ENCODE measurements at regions not wholly inside any gene's neighbourhood (a gene's known extent, or its start where the extent isn't known, plus 50 kb on each side); places are given as distances from the start of the nearest gene placed in this dataset.
"Not testable (repeated sequence)": the region's sequence is repeated elsewhere in the genome, so short reads cannot be mapped to it uniquely, and the experiment has no call there.

DNA sequence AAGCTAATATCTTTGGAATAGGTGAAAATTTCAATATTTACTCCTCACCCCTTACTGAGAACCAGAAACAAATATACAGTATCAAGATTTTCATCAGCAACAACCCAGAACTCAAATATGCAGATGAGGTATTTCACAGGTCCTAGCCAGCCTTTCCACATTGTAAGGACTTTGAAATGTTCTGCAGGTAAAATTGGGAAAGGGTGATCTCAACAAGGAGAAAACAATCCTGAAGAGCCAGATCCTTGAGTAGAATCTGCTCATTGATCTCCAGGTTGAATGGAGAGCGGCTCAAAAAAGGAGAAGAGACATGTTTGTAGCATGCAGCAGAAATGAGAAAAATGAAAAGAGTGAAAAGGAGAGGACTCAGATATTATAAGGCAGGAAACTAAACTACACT is 493.3 kb upstream of the NAALADL2 start:
- WGBS = 58% methylated on average over 1 of the region's 1 CpG
- Histone ChIP-seq H3K27ac (ENCODE audit: low read depth) (no peak overlapping the region), H3K36me3 (ENCODE audit: insufficient read depth) (no peaks in the 10 kb centered on the region), H3K4me3 (ENCODE audit: low read depth, low read length) (no peak overlapping the region), H3K4me1 (ENCODE audit: insufficient read depth) (no peaks in the 10 kb centered on the region)
- DNase-seq (ENCODE audit: extremely low spot score) = no peak

DNA sequence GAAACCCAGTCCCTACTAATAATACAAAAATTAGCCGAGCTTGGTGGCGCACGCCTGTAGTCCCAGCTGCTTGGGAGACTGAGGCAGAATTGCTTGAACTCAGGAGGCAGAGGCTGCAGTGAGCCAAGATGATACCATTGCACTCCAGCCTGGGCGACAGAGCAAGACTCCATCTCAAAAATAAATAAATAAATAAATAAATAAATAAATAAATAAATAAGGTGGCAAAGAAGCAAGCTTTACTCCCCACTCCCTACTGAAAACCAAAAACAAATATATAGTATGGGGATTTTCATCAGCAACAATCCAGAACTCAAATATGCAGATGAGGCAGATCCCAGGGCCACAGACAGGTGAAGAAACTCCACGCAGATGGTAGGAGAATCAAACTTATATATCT is 492.2 kb upstream of the NAALADL2 start:
- H3K36me3 ChIP-seq (ENCODE audit: insufficient read depth); H3K27ac ChIP-seq (ENCODE audit: low read depth); H3K4me1 ChIP-seq (ENCODE audit: insufficient read depth); H3K4me3 ChIP-seq (ENCODE audit: low read depth, low read length); DNase-seq (ENCODE audit: extremely low spot score): not testable (repeated sequence)
- WGBS = 88% methylated on average over 5 of the region's 5 CpGs

DNA sequence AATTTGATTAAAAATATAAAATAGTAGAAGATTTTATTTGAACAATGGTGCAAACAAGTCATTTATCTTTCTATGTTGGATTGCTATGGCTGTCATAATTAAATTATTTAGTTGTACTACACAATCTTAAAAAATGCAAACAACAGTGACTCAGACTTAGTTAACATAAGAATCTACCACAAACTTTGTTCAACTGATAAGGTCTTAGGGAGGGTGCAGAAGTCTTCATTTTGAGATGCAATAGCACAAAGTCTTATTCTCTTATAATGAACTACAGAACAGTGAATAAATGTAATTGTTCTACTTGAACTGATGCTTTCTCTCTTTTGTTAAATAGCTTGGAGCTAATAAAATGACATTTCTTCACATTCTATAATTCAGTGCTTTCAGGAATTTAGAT is 482.8 kb upstream of the NAALADL2 start:
- no peak overlapping the region for H3K4me3 ChIP-seq (ENCODE audit: low read depth, low read length)
- H3K27ac ChIP-seq (ENCODE audit: low read depth) = no peak overlapping the region
- no peak for DNase-seq (ENCODE audit: extremely low spot score)
- no peaks in the 10 kb centered on the region for H3K36me3 ChIP-seq (ENCODE audit: insufficient read depth)
- no peaks in the 10 kb centered on the region for H3K4me1 ChIP-seq (ENCODE audit: insufficient read depth)

DNA sequence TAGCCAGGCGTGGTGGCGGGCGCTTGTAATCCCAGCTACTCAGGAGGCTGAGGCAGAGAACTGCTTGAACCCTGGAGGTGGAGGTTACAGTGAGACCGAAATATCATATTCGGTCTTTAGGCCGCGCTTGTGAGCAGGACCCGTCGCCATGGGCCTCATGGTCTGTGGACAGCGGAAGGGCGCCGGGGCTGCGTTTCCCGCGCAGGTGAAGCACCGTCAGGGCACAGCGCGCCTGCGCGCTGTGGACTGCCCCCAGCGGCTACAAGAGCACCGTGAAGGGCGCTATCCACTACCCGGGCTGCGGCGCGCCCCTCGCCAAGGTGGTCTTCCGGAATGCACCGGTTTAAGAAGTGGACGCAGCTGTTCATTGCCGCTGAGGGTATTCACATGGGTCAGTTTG is 482.0 kb upstream of the NAALADL2 start:
- no peaks in the 10 kb centered on the region for H3K36me3 ChIP-seq (ENCODE audit: insufficient read depth)
- no peak overlapping the region for H3K4me3 ChIP-seq (ENCODE audit: low read depth, low read length)
- no peak overlapping the region for H3K27ac ChIP-seq (ENCODE audit: low read depth)
- DNase-seq (ENCODE audit: extremely low spot score) = no peak
- 97% methylated on average over 32 of the region's 32 CpGs for WGBS
- H3K4me1 ChIP-seq (ENCODE audit: insufficient read depth) = no peaks in the 10 kb centered on the region

DNA sequence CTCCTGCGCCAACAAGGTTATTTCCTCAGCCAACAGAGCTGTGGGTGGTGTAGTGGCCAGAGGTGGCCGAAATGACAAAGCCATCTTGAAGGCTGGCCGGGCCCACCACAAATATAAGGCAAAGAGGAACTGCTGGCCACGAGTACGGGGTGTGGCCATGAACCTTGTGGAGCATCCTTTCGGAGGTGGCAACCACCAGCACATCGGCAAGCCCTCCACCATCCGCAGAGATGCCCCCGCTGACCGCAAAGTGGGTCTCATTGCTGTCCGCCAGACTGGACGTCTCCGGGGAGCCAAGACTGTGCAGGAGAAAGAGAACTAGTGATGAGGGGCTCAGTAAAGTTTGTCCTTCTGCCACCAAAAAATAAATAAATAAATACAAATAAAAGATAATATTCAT is 481.4 kb upstream of the NAALADL2 start:
- no peaks in the 10 kb centered on the region for H3K36me3 ChIP-seq (ENCODE audit: insufficient read depth)
- H3K4me3 ChIP-seq (ENCODE audit: low read depth, low read length) = no peak overlapping the region
- WGBS = 96% methylated on average over 13 of the region's 13 CpGs
- DNase-seq (ENCODE audit: extremely low spot score) = no peak
- H3K27ac ChIP-seq (ENCODE audit: low read depth) = no peak overlapping the region
- no peaks in the 10 kb centered on the region for H3K4me1 ChIP-seq (ENCODE audit: insufficient read depth)

DNA sequence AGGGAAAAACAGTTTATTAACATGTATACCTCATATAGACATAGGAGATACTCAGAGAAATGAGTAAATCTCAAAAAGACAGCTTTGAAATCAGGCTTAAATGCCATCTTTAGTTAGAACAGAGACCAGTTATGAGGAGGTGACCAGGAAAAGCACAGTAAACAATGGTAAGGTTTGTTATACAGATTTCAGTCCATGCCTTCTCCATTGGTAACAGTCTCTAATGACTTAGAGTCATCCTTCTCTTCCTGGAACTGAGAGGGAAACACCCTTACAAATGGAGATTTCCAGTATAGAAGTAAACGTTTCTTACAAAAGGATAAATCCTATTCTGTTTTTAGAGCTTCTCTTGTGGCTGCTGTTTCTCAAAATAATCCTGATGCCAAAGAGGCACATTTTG is 476.3 kb upstream of the NAALADL2 start:
- DNase-seq (ENCODE audit: extremely low spot score) = no peak
- no peaks in the 10 kb centered on the region for H3K36me3 ChIP-seq (ENCODE audit: insufficient read depth)
- H3K27ac ChIP-seq (ENCODE audit: low read depth) = no peak overlapping the region
- 67% methylated on average over 1 of the region's 1 CpG for WGBS
- H3K4me1 ChIP-seq (ENCODE audit: insufficient read depth) = no peaks in the 10 kb centered on the region
- H3K4me3 ChIP-seq (ENCODE audit: low read depth, low read length) = no peak overlapping the region

DNA sequence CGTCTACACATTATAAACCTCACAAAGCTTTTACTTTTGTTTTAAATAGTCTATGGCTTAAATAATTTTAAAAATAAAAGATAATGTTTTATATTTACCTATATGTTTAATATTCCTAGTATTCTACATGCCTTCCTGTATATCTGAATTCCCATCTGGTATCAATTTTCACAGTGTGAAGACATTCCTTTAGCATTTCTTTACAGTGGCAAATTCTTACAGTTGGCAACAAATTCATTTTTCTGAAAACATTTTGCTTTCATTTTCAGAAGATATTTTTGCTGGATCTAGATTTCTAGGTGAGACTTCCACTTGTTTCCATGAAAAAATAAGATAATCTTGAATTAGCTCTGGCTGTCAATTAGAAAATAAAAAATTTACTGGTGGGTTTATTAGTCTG is 471.4 kb upstream of the NAALADL2 start:
- Histone ChIP-seq H3K4me3 (ENCODE audit: low read depth, low read length) (no peak overlapping the region), H3K4me1 (ENCODE audit: insufficient read depth) (no peaks in the 10 kb centered on the region), H3K27ac (ENCODE audit: low read depth) (no peak overlapping the region), H3K36me3 (ENCODE audit: insufficient read depth) (no peaks in the 10 kb centered on the region)
- no peak for DNase-seq (ENCODE audit: extremely low spot score)
- 98% methylated on average over 1 of the region's 1 CpG for WGBS

DNA sequence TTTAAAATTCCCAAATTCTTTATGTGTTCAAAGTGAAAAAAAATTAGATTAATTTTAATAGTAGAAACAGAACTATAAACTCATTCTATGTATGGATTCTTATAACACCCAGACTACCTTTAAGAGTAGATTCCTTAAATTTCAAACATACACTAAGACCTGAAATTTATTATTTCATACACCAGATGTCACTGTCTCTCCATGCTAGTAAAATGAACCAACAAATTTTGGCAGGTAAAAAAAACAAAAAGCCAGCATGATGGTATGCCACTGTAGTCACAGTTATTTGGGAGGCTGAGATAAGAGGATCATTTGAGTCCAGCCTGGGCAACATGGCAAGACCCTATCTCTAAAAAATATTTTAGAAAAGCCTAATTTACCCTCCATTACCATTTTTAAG is 461.3 kb upstream of the NAALADL2 start:
- DNase-seq (ENCODE audit: extremely low spot score) = no peak
- H3K27ac ChIP-seq (ENCODE audit: low read depth) = no peak overlapping the region
- no peak overlapping the region for H3K4me3 ChIP-seq (ENCODE audit: low read depth, low read length)
- no peaks in the 10 kb centered on the region for H3K4me1 ChIP-seq (ENCODE audit: insufficient read depth)
- no peaks in the 10 kb centered on the region for H3K36me3 ChIP-seq (ENCODE audit: insufficient read depth)

DNA sequence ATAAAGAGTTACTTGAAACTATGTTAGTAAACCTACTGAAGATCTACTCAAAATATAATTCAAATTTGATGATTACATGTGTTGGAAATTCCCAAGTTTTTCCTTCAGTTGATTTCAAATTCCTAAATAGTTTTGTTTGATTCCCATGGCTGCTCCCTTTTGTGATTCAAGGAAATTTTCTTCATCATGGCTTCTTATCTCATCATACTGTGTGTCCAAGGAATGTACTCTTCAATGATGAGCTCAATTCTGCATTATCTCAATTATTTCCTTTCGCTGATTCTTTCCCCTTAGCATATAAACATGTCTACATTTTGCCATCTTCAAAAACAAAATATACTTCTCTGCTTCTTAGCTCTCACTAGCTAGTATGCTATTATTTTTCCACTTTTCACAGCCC is 460.4 kb upstream of the NAALADL2 start:
- H3K27ac ChIP-seq (ENCODE audit: low read depth) = no peak overlapping the region
- no peak for DNase-seq (ENCODE audit: extremely low spot score)
- WGBS = 84% methylated on average over 1 of the region's 1 CpG

DNA sequence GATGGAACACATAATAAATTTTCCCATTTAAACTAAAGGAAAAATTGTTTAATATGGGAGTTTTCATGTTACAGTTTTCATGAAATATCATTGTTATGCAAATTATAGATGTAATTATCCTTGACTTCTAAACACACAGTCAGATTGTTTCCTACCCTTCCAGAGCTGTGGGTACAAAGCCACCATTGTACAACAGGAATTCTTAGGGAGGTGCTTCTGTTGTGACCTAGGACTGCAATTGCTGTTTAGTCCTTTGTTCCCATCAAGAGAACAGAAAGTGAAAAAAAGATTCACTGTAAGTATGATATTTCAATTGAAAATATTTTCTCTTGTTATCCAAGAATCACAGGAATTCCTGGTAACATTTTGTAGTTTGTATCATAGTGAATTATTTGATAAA is 455.3 kb upstream of the NAALADL2 start:
- Histone ChIP-seq H3K27ac (ENCODE audit: low read depth) (no peak overlapping the region), H3K4me3 (ENCODE audit: low read depth, low read length) (no peak overlapping the region), H3K36me3 (ENCODE audit: insufficient read depth) (no peaks in the 10 kb centered on the region), H3K4me1 (ENCODE audit: insufficient read depth) (no peaks in the 10 kb centered on the region)
- no peak for DNase-seq (ENCODE audit: extremely low spot score)

More for the DNA sequence above, 460.4 kb upstream of the NAALADL2 start:
- H3K4me3 ChIP-seq (ENCODE audit: low read depth, low read length) = no peak overlapping the region
- H3K4me1 ChIP-seq (ENCODE audit: insufficient read depth) = no peaks in the 10 kb centered on the region
- no peaks in the 10 kb centered on the region for H3K36me3 ChIP-seq (ENCODE audit: insufficient read depth)

DNA sequence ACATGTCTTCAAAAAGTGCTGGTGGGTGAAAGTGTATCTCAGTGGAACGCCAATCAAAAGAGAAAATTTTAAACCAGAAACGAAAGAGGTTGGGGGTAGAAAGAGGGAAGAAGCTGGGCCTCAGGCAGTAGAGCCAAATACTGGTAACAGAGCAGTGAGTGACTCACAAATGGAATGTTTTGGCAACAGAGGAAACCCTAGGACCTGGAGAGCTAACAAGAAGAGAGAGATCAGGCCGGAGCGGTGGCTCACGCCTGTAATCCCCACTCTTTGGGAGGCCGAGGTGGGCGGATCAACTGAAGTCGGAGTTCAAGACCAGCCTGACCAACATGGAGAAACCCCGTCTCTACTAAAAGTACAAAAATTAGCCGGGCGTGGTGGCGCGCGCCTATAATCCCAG is 450.8 kb upstream of the NAALADL2 start:
- H3K4me1 ChIP-seq (ENCODE audit: insufficient read depth) = no peaks in the 10 kb centered on the region
- WGBS = 91% methylated on average over 14 of the region's 14 CpGs
- DNase-seq (ENCODE audit: extremely low spot score) = no peak
- H3K4me3 ChIP-seq (ENCODE audit: low read depth, low read length) = no peak overlapping the region
- no peaks in the 10 kb centered on the region for H3K36me3 ChIP-seq (ENCODE audit: insufficient read depth)
- H3K27ac ChIP-seq (ENCODE audit: low read depth) = no peak overlapping the region

DNA sequence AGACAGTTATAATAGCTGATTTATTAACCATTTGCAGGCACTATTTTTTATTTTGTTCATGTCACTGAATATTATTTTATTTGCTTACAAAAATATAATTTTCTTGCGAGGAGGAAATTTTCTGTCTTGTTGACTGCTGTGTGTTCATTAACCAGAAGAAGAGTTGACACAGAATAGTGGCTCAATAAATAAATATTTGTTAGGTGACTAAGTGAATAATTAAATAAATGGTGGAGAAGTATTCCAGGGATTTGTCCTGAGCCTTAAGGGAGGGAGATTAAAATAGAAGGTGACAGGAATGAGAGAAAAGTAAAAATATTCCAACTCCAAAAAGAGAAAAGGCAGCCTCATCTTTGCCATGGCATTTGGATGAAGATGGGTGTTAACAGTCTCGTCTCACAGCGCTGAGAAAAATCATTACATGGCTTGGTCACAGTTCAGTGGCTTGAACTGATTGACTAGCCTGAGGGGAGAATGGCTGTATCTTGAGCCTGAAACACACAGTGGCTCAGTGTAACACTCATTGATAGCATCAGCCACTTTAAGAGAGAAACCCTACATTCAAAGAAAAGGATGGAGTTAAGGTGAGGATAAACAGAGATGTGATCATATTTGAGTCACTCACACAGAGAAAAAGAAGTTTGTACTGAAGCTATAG is 449.9 kb upstream of the NAALADL2 start:
- Histone ChIP-seq H3K4me1 (ENCODE audit: insufficient read depth) (no peaks in the 10 kb centered on the region), H3K36me3 (ENCODE audit: insufficient read depth) (no peaks in the 10 kb centered on the region), H3K4me3 (ENCODE audit: low read depth, low read length) (no peak overlapping the region), H3K27ac (ENCODE audit: low read depth) (no peak overlapping the region)
- WGBS = 88% methylated on average over 3 of the region's 3 CpGs
- no peak for DNase-seq (ENCODE audit: extremely low spot score)

DNA sequence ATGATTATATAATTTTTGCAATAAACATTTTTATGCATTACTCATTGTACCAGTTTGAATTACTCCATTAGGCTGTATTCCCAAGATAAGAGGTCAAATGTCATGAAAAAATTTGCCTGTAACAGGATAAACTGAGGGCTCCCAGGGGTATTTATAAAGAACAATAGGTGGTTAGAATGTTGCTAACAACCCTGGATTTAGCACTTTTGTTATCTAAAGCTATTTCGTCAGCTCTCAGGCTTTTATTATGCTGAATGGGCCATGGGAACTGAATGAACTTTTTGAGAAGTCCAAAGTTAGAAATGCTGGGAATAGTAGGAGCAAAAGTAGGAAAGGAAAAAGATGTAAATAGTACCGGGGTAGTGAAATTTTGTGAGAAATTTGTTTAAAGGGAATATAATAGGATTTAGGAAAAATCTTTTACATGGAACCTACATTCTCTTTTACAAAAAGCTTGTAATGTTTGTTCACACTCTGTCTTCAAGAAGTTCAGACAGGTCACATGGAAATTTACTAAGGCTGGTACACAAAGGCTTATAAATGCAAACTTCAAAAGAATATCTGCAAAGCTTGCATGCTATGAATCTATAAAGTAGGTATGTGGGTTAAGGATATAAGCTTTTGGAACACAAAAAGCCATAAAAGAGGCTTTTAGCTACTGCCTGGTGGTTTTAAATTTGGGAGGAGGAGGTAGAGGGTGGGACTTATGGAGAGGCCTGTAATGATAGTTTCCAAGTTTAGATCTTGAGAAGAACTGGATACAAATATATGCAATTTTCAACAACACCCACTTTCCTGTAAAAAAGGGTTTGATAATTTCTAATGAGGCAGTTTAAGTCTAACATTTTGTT is 445.8 kb upstream of the NAALADL2 start:
- Histone ChIP-seq H3K4me3 (ENCODE audit: low read depth, low read length) (no peak overlapping the region), H3K27ac (ENCODE audit: low read depth) (no peak overlapping the region), H3K36me3 (ENCODE audit: insufficient read depth) (no peaks in the 10 kb centered on the region), H3K4me1 (ENCODE audit: insufficient read depth) (no peaks in the 10 kb centered on the region)
- 76% methylated on average over 2 of the region's 2 CpGs for WGBS
- no peak for DNase-seq (ENCODE audit: extremely low spot score)

DNA sequence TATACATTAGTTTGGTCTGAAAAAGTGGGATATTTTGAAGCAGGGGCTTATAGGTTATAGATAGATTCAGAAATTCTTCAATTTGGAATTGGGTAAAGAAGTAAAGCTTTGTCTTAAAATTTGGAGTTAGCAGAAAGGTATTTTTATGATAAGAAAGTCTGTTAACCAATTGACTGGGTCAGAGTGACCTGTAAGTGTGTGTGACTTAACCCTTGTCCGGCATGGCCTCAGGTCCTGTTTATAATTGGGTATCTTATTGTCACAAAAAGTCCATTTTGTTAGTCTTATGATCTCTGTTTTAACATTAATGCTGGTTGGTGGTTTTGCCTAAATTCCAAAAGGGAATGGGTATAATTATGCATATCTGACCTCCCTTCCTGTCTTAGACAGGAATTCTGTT is 444.2 kb upstream of the NAALADL2 start:
- Histone ChIP-seq H3K36me3 (ENCODE audit: insufficient read depth) (no peaks in the 10 kb centered on the region), H3K4me1 (ENCODE audit: insufficient read depth) (no peaks in the 10 kb centered on the region), H3K27ac (ENCODE audit: low read depth) (no peak overlapping the region), H3K4me3 (ENCODE audit: low read depth, low read length) (no peak overlapping the region)
- WGBS = 89% methylated on average over 1 of the region's 1 CpG
- DNase-seq (ENCODE audit: extremely low spot score) = no peak

All from urinary bladder (tissue), 3 donors.